HepG2 (cell line): ENCODE measurements at regions not wholly inside any gene's neighbourhood (a gene's known extent, or its start where the extent isn't known, plus 50 kb on each side); places are given as distances from the start of the nearest gene placed in this dataset.

Experiments
- ATAC-seq: fragments of 200-7000 bp; cut with Tn5 transposase; 3 replicates; pipeline ENCODE4 v1.9.1; 2020; ENCODE audit warnings: mild to moderate bottlenecking, moderate library complexity
- BruUV-seq: library from RNA; stranded (reverse); fragments of 400-500 nt; replicated peaks from 2 replicates; lab custom pipeline; 2021; lab: Mats Ljungman, UMichigan
- CTCF ChIA-PET: fragments of 300-600 bp; formaldehyde crosslinking; extraction: SDS; loops from one replicate; lab custom pipeline; 2021; ENCODE audit warnings: low total read pairs, inconsistent platforms, low intra/inter-chr PET ratio; lab: Yijun Ruan, JAX
- POLR2A ChIA-PET: fragments of 350-600 bp; sonication (Branson Sonifier 250); formaldehyde crosslinking; loops from one replicate; lab custom pipeline; 2020; ENCODE audit warnings: antibody characterized with exemption, inconsistent platforms; lab: Yijun Ruan, JAX
- DNase-seq: peaks from one replicate; pipeline ENCODE4 v3.0.0-alpha.2; 2015; ENCODE audit warnings: low spot score
- FAIRE-seq: peaks from 3 replicates; lab custom pipeline; 2011; peaks lifted over from hg19 to GRCh38; lab: Jason Lieb, UNC
- H2AFZ ChIP-seq: one replicate; pipeline ENCODE4 v1.6.1; 2011; ENCODE audit warnings: low read length, inconsistent platforms
- H3K27ac ChIP-seq: fragments of 300-600 bp; 3 replicates; pipeline ENCODE4 v1.8.0; 2011; ENCODE audit warnings: mixed run types, mild to moderate bottlenecking, mixed read lengths, low read length, inconsistent platforms; ENCODE audit not compliant: insufficient read depth; ENCODE audit errors: extremely low read length
- H3K27me3 ChIP-seq, 2 experiments: fragments of 200-600 bp in 1 of 2; 2 replicates in 1 of 2; 3 replicates in 1 of 2; pipeline versions ENCODE4 v1.6.0 to v1.8.0; 2011; ENCODE audit warnings: low read length in 2 of 2, mild to moderate bottlenecking in 2 of 2, moderate library complexity in 2 of 2, inconsistent platforms in 1 of 2; ENCODE audit not compliant: insufficient read depth in 2 of 2, control insufficient read depth in 1 of 2
- H3K36me3 ChIP-seq, 2 experiments: fragments of 200-600 bp in 1 of 2; replicated peaks in 1 of 2; 2 replicates in 1 of 2; 3 replicates in 1 of 2; pipeline versions ENCODE4 v1.5.1 to v1.8.0; 2011; ENCODE audit warnings: low read length in 2 of 2, inconsistent platforms in 1 of 2; ENCODE audit not compliant: insufficient read depth in 2 of 2, control insufficient read depth in 1 of 2
- H3K4me1 ChIP-seq: 2 replicates; pipeline ENCODE4 v1.5.1; 2012; ENCODE audit warnings: low read length, inconsistent platforms; ENCODE audit not compliant: insufficient read depth
- H3K4me2 ChIP-seq: 2 replicates; pipeline ENCODE4 v1.6.0; 2011; ENCODE audit warnings: low read depth, low read length, inconsistent platforms
- H3K4me3 ChIP-seq, 3 experiments: fragments of 200-600 bp in 1 of 3; sonication (generic), shearing (Covaris generic) in 1 of 3; replicated peaks in 1 of 3; 2 replicates each; pipeline ENCODE4 v1.5.1; 2011 to 2016; ENCODE audit warnings: low read length in 3 of 3, inconsistent platforms in 2 of 3, low read depth in 2 of 3, mild to moderate bottlenecking in 2 of 3, control low read depth in 1 of 3, mixed read lengths in 1 of 3; ENCODE audit not compliant: insufficient read depth in 1 of 3
- H3K79me2 ChIP-seq: one replicate; pipeline ENCODE4 v1.6.1; 2011; ENCODE audit warnings: low read length, inconsistent platforms; ENCODE audit not compliant: insufficient read depth
- H3K9ac ChIP-seq: 2 replicates; pipeline ENCODE4 v1.6.0; 2011; ENCODE audit warnings: mild to moderate bottlenecking, low read depth, low read length, inconsistent platforms; ENCODE audit not compliant: insufficient read depth
- H3K9me3 ChIP-seq: 2 replicates; pipeline ENCODE4 v1.5.1; 2012; ENCODE audit warnings: mild to moderate bottlenecking, low read length
- H4K20me1 ChIP-seq: 2 replicates; pipeline ENCODE4 v1.6.0; 2011; ENCODE audit warnings: inconsistent platforms, mild to moderate bottlenecking, low read length, moderate library complexity; ENCODE audit not compliant: insufficient read depth
- CHD4 ChIP-seq: fragments of 200-600 bp; sonication (generic); IDR thresholded peaks from 2 replicates; pipeline ENCODE4 v1.7.0; 2017; ENCODE audit warnings: mild to moderate bottlenecking, low read length, borderline replicate concordance
- NCOR1 ChIP-seq: fragments of 200-600 bp; sonication (generic); IDR thresholded peaks from 2 replicates; pipeline ENCODE4 v1.7.0; 2017; ENCODE audit warnings: antibody characterized with exemption, low read length, borderline replicate concordance
- PTBP1 ChIP-seq: fragments of 200-400 bp; formaldehyde crosslinking; IDR thresholded peaks from 2 replicates; pipeline ENCODE4 v1.6.1; 2018; ENCODE audit warnings: low read length, low read depth; ENCODE audit not compliant: poor library complexity, severe bottlenecking
- RXRB ChIP-seq: IDR thresholded peaks from 2 replicates; pipeline ENCODE4 v1.6.1; 2016; ENCODE audit warnings: borderline replicate concordance, missing genetic modification reagents, missing compliant biosample characterization
- TCF7L2 ChIP-seq: IDR thresholded peaks from 2 replicates; pipeline ENCODE4 v1.6.1; 2011; ENCODE audit warnings: mild to moderate bottlenecking, low read depth, low read length, moderate library complexity
- ZBTB21 ChIP-seq: sonication (generic); formaldehyde crosslinking; IDR thresholded peaks from 2 replicates; pipeline ENCODE4 v1.4.0; 2020; ENCODE audit warnings: missing genetic modification reagents
- ZNF710 ChIP-seq: sonication (generic); formaldehyde crosslinking; IDR thresholded peaks from 2 replicates; pipeline ENCODE4 v1.5.0; 2020; ENCODE audit warnings: mild to moderate bottlenecking, missing genetic modification reagents, borderline replicate concordance
- WGBS: methylation state at CpG from one replicate; pipeline ENCODE4 v1.1.6; 2017; ENCODE audit warnings: low lambda C conversion rate; 5-methylcytosine and 5-hydroxymethylcytosine counted together
- in situ Hi-C: cut with HindIII; loops from 2 replicates; pipeline ENCODE4 v1.10.0; 2017; ENCODE audit warnings: low pct_unique_long_range_greater_than_20kb; ENCODE audit not compliant: extremely low pct_ligation_motif_present
- intact Hi-C: fragments of 100-400 bp; cut with micrococcal nuclease; formaldehyde crosslinking; loops from one replicate; pipeline ENCODE4 v1.10.0; 2022; ENCODE audit not compliant: unreplicated experiment
- TF ChIP-seq, protein P1 (sequence below): sonication (generic); formaldehyde crosslinking; IDR thresholded peaks from 2 replicates; pipeline ENCODE4 v1.5.0; 2020; ENCODE audit warnings: missing genetic modification reagents
- TF ChIP-seq, protein P2 (sequence below): sonication (generic); formaldehyde crosslinking; IDR thresholded peaks from 2 replicates; pipeline ENCODE4 v1.4.0; 2020; ENCODE audit warnings: missing genetic modification reagents, borderline replicate concordance

- Histone ChIP-seq H3K4me1 (no peaks in the 10 kb centered on the region), H4K20me1 (no peaks in the 10 kb centered on the region), H3K4me2 (no peak overlapping the region), H3K79me2 (no peaks in the 10 kb centered on the region), H3K9ac (no peak overlapping the region), H3K4me3 (no peak overlapping the region), H3K36me3 (no peaks in the 10 kb centered on the region)
- ChIA-PET CTCF (no interaction called here), POLR2A (no interaction called here)
- in situ Hi-C loops, result no loop called here
- no peak for DNase-seq
- TF ChIP-seq, protein P1, sequence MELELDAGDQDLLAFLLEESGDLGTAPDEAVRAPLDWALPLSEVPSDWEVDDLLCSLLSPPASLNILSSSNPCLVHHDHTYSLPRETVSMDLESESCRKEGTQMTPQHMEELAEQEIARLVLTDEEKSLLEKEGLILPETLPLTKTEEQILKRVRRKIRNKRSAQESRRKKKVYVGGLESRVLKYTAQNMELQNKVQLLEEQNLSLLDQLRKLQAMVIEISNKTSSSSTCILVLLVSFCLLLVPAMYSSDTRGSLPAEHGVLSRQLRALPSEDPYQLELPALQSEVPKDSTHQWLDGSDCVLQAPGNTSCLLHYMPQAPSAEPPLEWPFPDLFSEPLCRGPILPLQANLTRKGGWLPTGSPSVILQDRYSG (CRISPR knock-in tag), result no peak
- no peak for TF ChIP-seq ZNF710 (CRISPR knock-in tag)
- no peak for TF ChIP-seq NCOR1
- no peak for TF ChIP-seq TCF7L2
- no peak for TF ChIP-seq RXRB
- TF ChIP-seq, protein P2, sequence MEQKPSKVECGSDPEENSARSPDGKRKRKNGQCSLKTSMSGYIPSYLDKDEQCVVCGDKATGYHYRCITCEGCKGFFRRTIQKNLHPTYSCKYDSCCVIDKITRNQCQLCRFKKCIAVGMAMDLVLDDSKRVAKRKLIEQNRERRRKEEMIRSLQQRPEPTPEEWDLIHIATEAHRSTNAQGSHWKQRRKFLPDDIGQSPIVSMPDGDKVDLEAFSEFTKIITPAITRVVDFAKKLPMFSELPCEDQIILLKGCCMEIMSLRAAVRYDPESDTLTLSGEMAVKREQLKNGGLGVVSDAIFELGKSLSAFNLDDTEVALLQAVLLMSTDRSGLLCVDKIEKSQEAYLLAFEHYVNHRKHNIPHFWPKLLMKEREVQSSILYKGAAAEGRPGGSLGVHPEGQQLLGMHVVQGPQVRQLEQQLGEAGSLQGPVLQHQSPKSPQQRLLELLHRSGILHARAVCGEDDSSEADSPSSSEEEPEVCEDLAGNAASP (CRISPR knock-in tag), result no peak
- no peak for TF ChIP-seq PTBP1
- no peak for TF ChIP-seq ZBTB21 (CRISPR knock-in tag)
- no peak for TF ChIP-seq CHD4
- TF ChIP-seq, all 625 proteins: peak for 0
- Histone ChIP-seq H3K27ac (no peak overlapping the region), H3K27me3 (no peaks in the 10 kb centered on the region), H2AFZ (no peak overlapping the region), H3K9me3 (no peaks in the 10 kb centered on the region)
- WGBS, result 72% methylated on average over 3 of the region's 3 CpGs
- BruUV-seq, result no TSS peak
- FAIRE-seq (no peak), ATAC-seq (no peak)
- intact Hi-C loops, result no loop called here
Observed at GRCh38 chr2:198534756-198535155, 730.4 kb downstream of the PLCL1 start.
